Osteocyte (in vitro differentiated cells): ENCODE measurements at regions not wholly inside any gene's neighbourhood (a gene's known extent, or its start where the extent isn't known, plus 50 kb on each side); places are given as distances from the start of the nearest gene placed in this dataset.

Experiments used
- DNase-seq: peaks from one replicate; pipeline ENCODE4 v3.0.0; 2021; ENCODE audit warnings: mixed read lengths; ENCODE audit not compliant: unreplicated experiment; ENCODE audit errors: extremely low spot score
- H3K27ac Mint-ChIP-seq: one replicate; pipeline ENCODE4 v1.8.0; 2021; ENCODE audit warnings: mild to moderate bottlenecking, mixed read lengths; ENCODE audit not compliant: unreplicated experiment
- H3K27me3 Mint-ChIP-seq: one replicate; pipeline ENCODE4 v1.8.0; 2021; ENCODE audit warnings: mixed read lengths; ENCODE audit not compliant: unreplicated experiment
- H3K36me3 Mint-ChIP-seq: one replicate; pipeline ENCODE4 v1.8.0; 2021; ENCODE audit warnings: mixed read lengths; ENCODE audit not compliant: unreplicated experiment
- H3K4me1 Mint-ChIP-seq: one replicate; pipeline ENCODE4 v1.8.0; 2021; ENCODE audit warnings: mixed read lengths; ENCODE audit not compliant: unreplicated experiment
- H3K4me3 Mint-ChIP-seq: one replicate; pipeline ENCODE4 v1.8.0; 2021; ENCODE audit warnings: mild to moderate bottlenecking, moderate library complexity, mixed read lengths; ENCODE audit not compliant: unreplicated experiment
- H3K9me3 Mint-ChIP-seq: one replicate; pipeline ENCODE4 v1.8.0; 2021; ENCODE audit warnings: mixed read lengths; ENCODE audit not compliant: unreplicated experiment
- CTCF ChIP-seq: fragments of 200-600 bp; sonication (generic); IDR thresholded peaks from 2 replicates; pipeline ENCODE4 v1.5.0; 2021; ENCODE audit warnings: antibody characterized with exemption, mild to moderate bottlenecking, moderate library complexity

- Mint-ChIP-seq H3K4me3 (no peak overlapping the region), H3K27me3 (peaks cover 2% of the 10 kb centered on the region), H3K36me3 (no peaks in the 10 kb centered on the region), H3K9me3 (no peaks in the 10 kb centered on the region), H3K4me1 (no peaks in the 10 kb centered on the region), H3K27ac (no peak overlapping the region)
- no peak for TF ChIP-seq CTCF
- DNase-seq = no peak
Observed at GRCh38 chr2:162915858-162916257, 77.3 kb upstream of the KCNH7 start.

GRCh38 chr2:162914161-162914560 lies 75.6 kb upstream of the KCNH7 start:
- Mint-ChIP-seq H3K4me1 (no peaks in the 10 kb centered on the region), H3K27ac (no peak overlapping the region), H3K9me3 (no peaks in the 10 kb centered on the region), H3K4me3 (no peak overlapping the region), H3K27me3 (peaks cover 6% of the 10 kb centered on the region), H3K36me3 (no peaks in the 10 kb centered on the region)
- TF ChIP-seq CTCF = no peak
- DNase-seq = no peak

GRCh38 chr2:162912787-162913186 lies 74.2 kb upstream of the KCNH7 start:
- no peak overlapping the region for H3K4me3 Mint-ChIP-seq
- no peaks in the 10 kb centered on the region for H3K36me3 Mint-ChIP-seq
- no peaks in the 10 kb centered on the region for H3K4me1 Mint-ChIP-seq
- H3K27ac Mint-ChIP-seq = no peak overlapping the region
- no peak for TF ChIP-seq CTCF
- no peaks in the 10 kb centered on the region for H3K9me3 Mint-ChIP-seq
- H3K27me3 Mint-ChIP-seq = peaks cover 6% of the 10 kb centered on the region
- DNase-seq = no peak

- no peaks in the 10 kb centered on the region for H3K36me3 Mint-ChIP-seq
- H3K4me1 Mint-ChIP-seq = no peaks in the 10 kb centered on the region
- H3K4me3 Mint-ChIP-seq = no peak overlapping the region
- no peak for TF ChIP-seq CTCF
- DNase-seq = no peak
- no peak overlapping the region for H3K27ac Mint-ChIP-seq
- H3K27me3 Mint-ChIP-seq = peaks cover 8% of the 10 kb centered on the region
- no peaks in the 10 kb centered on the region for H3K9me3 Mint-ChIP-seq
Observed at GRCh38 chr2:162908567-162908966, 70.0 kb upstream of the KCNH7 start.

- peaks cover 11% of the 10 kb centered on the region for H3K27me3 Mint-ChIP-seq
- no peaks in the 10 kb centered on the region for H3K36me3 Mint-ChIP-seq
- no peaks in the 10 kb centered on the region for H3K9me3 Mint-ChIP-seq
- no peak for DNase-seq
- TF ChIP-seq CTCF = peak; percentile 80
- no peak overlapping the region for H3K4me3 Mint-ChIP-seq
- no peaks in the 10 kb centered on the region for H3K4me1 Mint-ChIP-seq
- H3K27ac Mint-ChIP-seq = no peak overlapping the region
Observed at GRCh38 chr2:162890690-162891311, 52.2 kb upstream of the KCNH7 start.
